ENCODE measurements at regions not wholly inside any gene's neighbourhood (a gene's known extent, or its start where the extent isn't known, plus 50 kb on each side); places are given as distances from the start of the nearest gene placed in this dataset.

DNA sequence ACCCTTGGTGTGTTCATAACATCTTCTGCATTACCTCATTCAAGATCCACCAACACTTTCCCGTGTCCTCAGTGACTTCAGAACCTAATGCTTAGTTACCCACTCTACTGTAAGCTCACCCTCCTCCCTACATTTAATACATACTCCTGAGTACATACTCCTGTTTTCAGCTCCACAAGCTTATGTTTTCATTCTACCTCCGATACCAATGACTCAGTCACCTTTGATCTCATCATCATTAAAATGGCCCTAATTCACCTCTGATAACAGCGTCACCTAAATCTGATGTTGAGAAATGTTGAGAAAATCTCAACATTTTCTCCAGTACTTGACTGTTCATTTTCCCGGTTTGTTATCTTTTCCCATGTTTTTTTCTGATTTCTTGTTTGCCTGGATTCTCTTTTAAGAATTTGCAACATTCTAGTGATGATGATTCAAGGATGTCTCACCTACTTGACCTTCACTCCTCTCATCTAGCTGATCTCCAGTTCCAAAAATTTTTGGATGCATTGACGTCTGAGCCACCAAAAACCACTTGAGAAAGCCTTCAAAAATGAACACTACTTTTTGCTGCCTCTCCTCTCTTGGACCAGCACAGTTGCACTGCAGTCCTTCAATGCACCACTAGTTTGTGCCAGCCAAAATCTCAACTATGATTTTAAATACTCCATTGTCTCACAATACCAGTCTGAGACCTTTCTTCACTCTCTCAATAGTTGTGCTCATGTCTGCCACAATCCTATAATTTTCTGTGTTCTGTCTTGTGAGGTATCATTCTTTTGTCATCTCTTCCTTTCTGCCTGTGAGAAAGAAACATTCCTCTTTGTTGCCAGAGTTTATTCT, 220.7 kb upstream of the SEMA6D start:
- Mint-ChIP-seq H3K27ac (no peak overlapping the region), H3K4me1 (no peaks in the 10 kb centered on the region), H3K4me3 (no peak overlapping the region), H3K36me3 (no peaks in the 10 kb centered on the region), H3K9me3 (peaks cover 0 to 2% (median 0%) of the 10 kb centered on the region in 9 donors), H3K27me3 (peaks cover 0 to 2% (median 0%) of the 10 kb centered on the region in 5 donors)
- DNase-seq (no peak), ATAC-seq (no peak)
- POLR2A ChIA-PET: no interaction called here

GRCh38 chr15:47500842-47501241, 216.5 kb upstream of the SEMA6D start:
- no peaks in the 10 kb centered on the region for H3K9me3 Mint-ChIP-seq
- ATAC-seq: no peak

DNA sequence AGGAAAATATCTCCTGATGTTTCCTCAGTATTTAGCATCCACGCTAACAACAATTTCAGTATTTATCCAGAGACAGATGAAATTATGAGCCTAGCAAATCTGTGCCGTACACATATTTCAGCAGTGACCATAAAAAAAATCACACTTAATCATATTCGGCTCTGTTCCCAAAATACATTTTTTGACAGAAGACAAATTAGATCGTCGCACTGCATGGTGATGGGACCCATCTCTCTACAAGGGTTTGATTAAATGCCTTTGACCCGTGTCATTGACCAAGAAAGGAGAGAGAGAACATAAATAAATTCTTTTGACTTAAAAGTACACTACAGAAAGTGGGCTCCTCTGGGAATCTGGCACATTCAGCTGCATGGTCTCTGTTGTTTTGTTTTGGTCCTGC, 215.3 kb upstream of the SEMA6D start:
- no peak for DNase-seq
- H3K4me1 Mint-ChIP-seq: peaks cover 2 to 17% (median 4%) of the 10 kb centered on the region in 4 donors
- no peak overlapping the region for H3K4me3 Mint-ChIP-seq
- no peak overlapping the region for H3K27ac Mint-ChIP-seq
- peaks cover 0 to 8% (median 3%) of the 10 kb centered on the region in 5 donors for H3K27me3 Mint-ChIP-seq
- no peaks in the 10 kb centered on the region for H3K36me3 Mint-ChIP-seq
- no peak for ATAC-seq
- POLR2A ChIA-PET: no interaction called here
- no peaks in the 10 kb centered on the region for H3K9me3 Mint-ChIP-seq

More at GRCh38 chr15:47500842-47501241, 216.5 kb upstream of the SEMA6D start:
- Mint-ChIP-seq H3K36me3 (no peaks in the 10 kb centered on the region), H3K27me3 (peaks cover 0 to 8% (median 3%) of the 10 kb centered on the region in 5 donors), H3K4me1 (peaks cover 2 to 17% (median 4%) of the 10 kb centered on the region in 4 donors), H3K27ac (no peak overlapping the region), H3K4me3 (no peak overlapping the region)
- no peak for DNase-seq
- POLR2A ChIA-PET: no interaction called here

DNA sequence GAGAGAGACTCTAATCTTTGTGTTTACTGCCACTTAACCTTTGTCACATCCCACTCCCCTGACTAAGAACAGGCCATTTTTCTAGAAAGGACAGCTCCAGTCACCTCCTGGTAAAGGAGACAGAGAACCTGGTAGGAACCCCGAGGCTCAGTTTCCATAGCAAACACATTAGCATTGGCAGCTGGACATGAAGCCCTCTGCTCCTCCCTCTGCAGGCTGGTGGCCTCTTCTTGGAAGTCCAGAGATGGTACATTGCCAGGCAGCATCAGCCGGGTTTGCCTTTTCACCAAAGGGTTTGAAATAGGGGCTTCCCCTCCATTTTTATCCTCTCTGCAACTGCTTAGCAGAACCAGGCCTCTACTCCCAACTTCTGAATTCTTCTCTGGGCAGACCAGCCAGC, 213.4 kb upstream of the SEMA6D start:
- POLR2A ChIA-PET: no interaction called here
- no peaks in the 10 kb centered on the region for H3K9me3 Mint-ChIP-seq

DNA sequence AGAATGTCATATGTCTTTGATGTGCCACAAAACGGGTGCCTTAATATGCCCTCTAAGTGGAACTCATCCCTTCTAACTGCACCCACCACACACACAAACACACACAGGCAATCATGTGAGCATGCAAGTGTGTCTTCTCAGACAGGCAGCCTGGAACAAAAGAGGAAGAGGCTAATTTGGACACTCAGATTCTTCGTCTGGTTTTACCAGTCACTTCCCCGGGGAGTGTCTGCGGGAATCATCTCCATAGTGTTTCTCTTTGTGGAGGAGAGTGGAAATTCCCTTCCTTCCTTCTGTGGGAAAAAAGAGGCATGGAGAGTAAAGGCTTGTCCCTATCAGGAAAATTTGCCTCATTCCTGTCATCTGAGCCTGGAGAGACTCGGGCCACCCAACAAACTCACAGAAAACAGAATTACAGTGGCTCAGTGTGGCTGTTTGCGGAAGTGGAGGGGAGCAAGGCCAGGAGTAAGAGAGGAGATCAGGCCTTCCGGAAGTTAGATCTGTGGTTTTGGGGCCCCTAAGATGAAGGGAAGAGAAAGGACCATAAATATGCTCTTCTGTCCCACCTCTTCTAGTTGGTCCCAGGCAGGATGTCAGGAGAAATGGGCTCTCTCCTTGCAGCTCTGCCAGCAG, 212.6 kb upstream of the SEMA6D start:
- ATAC-seq (no peak), DNase-seq (no peak)
- peaks cover 2 to 17% (median 4%) of the 10 kb centered on the region in 4 donors for H3K4me1 Mint-ChIP-seq
- H3K4me3 Mint-ChIP-seq: peak overlapping the region in 1 of 10 donors; percentile 22
- H3K27me3 Mint-ChIP-seq: peaks cover 0 to 8% (median 1%) of the 10 kb centered on the region in 5 donors
- POLR2A ChIA-PET: no interaction called here
- no peak overlapping the region for H3K27ac Mint-ChIP-seq
- no peaks in the 10 kb centered on the region for H3K36me3 Mint-ChIP-seq
- no peaks in the 10 kb centered on the region for H3K9me3 Mint-ChIP-seq

More for the DNA sequence above, 213.4 kb upstream of the SEMA6D start:
- DNase-seq (no peak), ATAC-seq (no peak)
- H3K4me1 Mint-ChIP-seq: peaks cover 2 to 17% (median 4%) of the 10 kb centered on the region in 4 donors
- no peak overlapping the region for H3K27ac Mint-ChIP-seq
- no peaks in the 10 kb centered on the region for H3K36me3 Mint-ChIP-seq
- H3K4me3 Mint-ChIP-seq: no peak overlapping the region
- H3K27me3 Mint-ChIP-seq: peaks cover 0 to 8% (median 3%) of the 10 kb centered on the region in 5 donors

DNA sequence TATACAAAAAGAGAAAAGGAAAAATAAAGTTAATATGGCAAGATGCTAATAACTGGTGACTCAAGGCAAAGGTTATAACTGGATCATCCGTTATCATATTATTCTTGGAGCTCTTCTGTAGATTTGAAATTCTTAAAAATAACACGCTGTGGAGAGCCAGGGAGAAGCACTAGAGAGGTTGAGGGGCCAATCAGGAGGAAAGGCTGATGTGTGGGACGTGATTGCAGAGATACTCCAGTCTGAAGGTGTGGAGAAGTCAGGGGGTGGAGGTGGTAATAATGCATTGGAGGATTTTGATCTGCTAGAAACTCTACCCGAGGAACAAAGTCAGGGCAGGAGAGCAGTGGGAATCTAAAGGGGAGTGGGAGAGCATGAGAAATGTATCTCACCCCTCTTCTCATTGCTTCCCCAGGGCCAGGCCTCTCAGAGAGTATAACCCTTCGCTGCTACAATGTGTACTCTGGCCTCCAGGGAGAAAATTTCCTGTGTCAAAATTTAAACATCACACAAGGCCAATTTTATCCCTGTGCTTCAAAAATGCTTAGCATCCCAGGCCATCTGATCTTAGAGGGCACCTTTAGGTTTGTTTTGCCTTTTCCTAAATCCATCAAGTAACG, 211.5 kb upstream of the SEMA6D start:
- Mint-ChIP-seq H3K4me1 (peaks cover 2 to 17% (median 4%) of the 10 kb centered on the region in 4 donors), H3K4me3 (no peak overlapping the region), H3K9me3 (peaks cover 0 to 3% (median 0%) of the 10 kb centered on the region in 9 donors), H3K36me3 (no peaks in the 10 kb centered on the region), H3K27me3 (peaks cover 0 to 8% (median 1%) of the 10 kb centered on the region in 5 donors), H3K27ac (no peak overlapping the region)
- POLR2A ChIA-PET: no interaction called here
- no peak for DNase-seq
- no peak for ATAC-seq

- Mint-ChIP-seq H3K36me3 (no peaks in the 10 kb centered on the region), H3K9me3 (peaks cover 0 to 3% (median 0%) of the 10 kb centered on the region in 9 donors), H3K27me3 (peaks cover 0 to 8% (median 1%) of the 10 kb centered on the region in 5 donors), H3K4me3 (no peak overlapping the region), H3K27ac (no peak overlapping the region), H3K4me1 (peaks cover 2 to 17% (median 4%) of the 10 kb centered on the region in 4 donors)
- POLR2A ChIA-PET: no interaction called here
- ATAC-seq (no peak), DNase-seq (no peak)
Observed at GRCh38 chr15:47506329-47507100, 210.8 kb upstream of the SEMA6D start.

- Mint-ChIP-seq H3K27me3 (peaks cover 0 to 8% (median 1%) of the 10 kb centered on the region in 5 donors), H3K9me3 (peaks cover 0 to 3% (median 0%) of the 10 kb centered on the region in 9 donors), H3K4me3 (no peak overlapping the region), H3K4me1 (peaks cover 2 to 17% (median 4%) of the 10 kb centered on the region in 4 donors), H3K36me3 (no peaks in the 10 kb centered on the region), H3K27ac (no peak overlapping the region)
- POLR2A ChIA-PET: no interaction called here
- DNase-seq (no peak), ATAC-seq (no peak)
Observed at GRCh38 chr15:47507221-47507985, 209.9 kb upstream of the SEMA6D start.

DNA sequence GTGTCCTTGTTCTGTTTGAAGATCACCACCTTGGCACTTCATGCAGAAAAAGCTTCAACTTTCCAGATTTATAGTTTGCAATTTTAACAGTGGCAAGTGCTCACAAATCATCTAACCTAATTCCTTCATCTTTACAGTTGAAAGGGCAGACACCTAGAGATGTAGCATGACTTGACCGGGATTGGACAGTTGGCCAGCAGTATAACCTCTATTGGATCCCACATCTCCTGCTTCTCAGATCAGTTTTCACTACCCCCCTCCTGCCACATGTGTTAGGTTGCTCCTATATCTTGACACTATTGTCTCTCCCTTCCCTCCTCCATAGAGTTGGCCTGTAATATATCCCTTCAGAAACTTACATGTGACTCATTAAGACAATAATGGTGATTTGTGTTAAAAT, 206.0 kb upstream of the SEMA6D start:
- ATAC-seq (no peak), DNase-seq (no peak)
- H3K4me3 Mint-ChIP-seq: no peak overlapping the region
- no peaks in the 10 kb centered on the region for H3K4me1 Mint-ChIP-seq
- no peaks in the 10 kb centered on the region for H3K36me3 Mint-ChIP-seq
- H3K27me3 Mint-ChIP-seq: no peaks in the 10 kb centered on the region
- H3K27ac Mint-ChIP-seq: no peak overlapping the region
- peaks cover 0 to 3% (median 0%) of the 10 kb centered on the region in 9 donors for H3K9me3 Mint-ChIP-seq
- POLR2A ChIA-PET: no interaction called here

DNA sequence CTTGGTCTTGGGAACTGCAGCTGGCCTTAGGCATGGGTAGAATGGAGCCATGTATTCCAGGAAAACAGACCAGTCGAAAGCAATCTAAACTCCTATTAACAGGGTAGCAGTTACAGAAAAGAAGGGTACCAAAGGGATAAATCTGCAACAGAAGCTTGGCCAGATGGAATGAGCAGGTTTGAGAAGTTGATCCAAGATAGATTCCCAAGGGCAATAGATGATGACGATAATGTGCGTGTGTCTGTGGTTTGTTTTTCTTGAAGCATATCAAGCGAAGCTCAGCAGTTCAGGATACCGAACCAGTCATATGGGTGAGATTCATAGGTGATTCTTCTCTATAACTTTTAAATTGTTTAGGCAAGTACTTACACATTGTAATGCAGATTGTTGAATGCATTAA, 203.8 kb upstream of the SEMA6D start:
- DNase-seq (no peak), ATAC-seq (no peak)
- H3K27me3 Mint-ChIP-seq: no peaks in the 10 kb centered on the region
- peaks cover 0 to 3% (median 0%) of the 10 kb centered on the region in 9 donors for H3K9me3 Mint-ChIP-seq
- no peak overlapping the region for H3K27ac Mint-ChIP-seq
- no peak overlapping the region for H3K4me3 Mint-ChIP-seq
- H3K4me1 Mint-ChIP-seq: no peaks in the 10 kb centered on the region
- H3K36me3 Mint-ChIP-seq: no peaks in the 10 kb centered on the region
- POLR2A ChIA-PET: no interaction called here

DNA sequence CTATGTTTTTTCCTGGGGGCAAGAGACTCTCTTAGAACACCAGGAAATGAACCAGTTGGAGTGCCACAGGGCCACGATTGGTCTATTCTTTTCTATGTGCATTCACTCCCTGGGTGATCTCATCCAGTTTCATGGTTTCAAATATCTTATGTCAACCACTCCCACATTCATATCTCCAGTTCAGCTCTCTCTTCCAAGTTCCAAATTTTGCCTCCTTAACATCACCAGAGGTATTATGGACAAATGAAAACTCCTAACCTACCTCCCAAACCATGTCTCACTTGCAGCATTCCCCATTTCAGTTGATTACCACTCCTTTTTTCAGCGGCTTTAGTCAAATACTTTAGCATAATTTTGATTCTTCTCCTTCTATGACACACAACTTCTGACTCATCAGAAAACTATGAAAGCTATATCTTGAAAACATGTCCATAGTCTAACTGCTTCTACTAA, 203.1 kb upstream of the SEMA6D start:
- ATAC-seq: no peak
- no peak for DNase-seq
- Mint-ChIP-seq H3K9me3 (peaks cover 0 to 3% (median 0%) of the 10 kb centered on the region in 9 donors), H3K4me3 (no peak overlapping the region), H3K27ac (no peak overlapping the region), H3K27me3 (no peaks in the 10 kb centered on the region), H3K36me3 (no peaks in the 10 kb centered on the region), H3K4me1 (no peaks in the 10 kb centered on the region)
- POLR2A ChIA-PET: no interaction called here

GRCh38 chr15:47516558-47516957, 200.7 kb upstream of the SEMA6D start:
- POLR2A ChIA-PET: no interaction called here
- Mint-ChIP-seq H3K4me3 (no peak overlapping the region), H3K9me3 (peaks cover 0 to 3% (median 0%) of the 10 kb centered on the region in 9 donors), H3K27me3 (peaks cover 0 to 3% (median 0%) of the 10 kb centered on the region in 5 donors), H3K4me1 (no peaks in the 10 kb centered on the region), H3K36me3 (peaks cover 0 to 4% (median 0%) of the 10 kb centered on the region in 3 donors), H3K27ac (no peak overlapping the region)
- no peak for ATAC-seq
- no peak for DNase-seq

Measured in naive thymus-derived CD8-positive, alpha-beta T cell (primary cell).